ENCODE measurements at regions not wholly inside any gene's neighbourhood (a gene's known extent, or its start where the extent isn't known, plus 50 kb on each side); places are given as distances from the start of the nearest gene placed in this dataset.

DNA sequence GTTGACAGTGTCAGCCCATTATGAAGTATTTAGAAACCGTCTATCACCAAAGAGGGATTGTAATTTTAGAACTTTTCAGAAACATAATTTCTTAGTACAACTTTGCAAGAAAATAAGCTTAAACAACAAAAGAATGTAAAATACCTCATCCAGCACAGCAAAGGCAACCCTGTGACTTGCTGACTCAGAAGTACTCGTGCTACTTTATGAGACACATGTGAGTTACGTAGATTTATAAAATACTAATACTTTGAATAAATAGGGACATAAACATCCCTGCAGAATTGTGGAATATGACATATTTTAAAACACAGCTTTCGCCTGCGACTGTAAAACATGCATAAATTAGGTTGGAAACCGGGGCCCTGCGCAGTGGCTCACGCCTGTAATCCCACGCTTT lies 739.7 kb upstream of the ANKRD30A start:
- TF ChIP-seq CTCF (IDR thresholded peaks at IDR 0.05 in 2 of 3, conservative IDR thresholded peaks at IDR 0.05 in 1 of 3; ENCODE audit: borderline replicate concordance in 1 of 3, insufficient read depth in 1 of 3, low read depth in 2 of 3, low read length in 2 of 3), result no peak
- TF ChIP-seq SP1 (IDR thresholded peaks at IDR 0.05; ENCODE audit: low read depth), result no peak
- TF ChIP-seq POLR2AphosphoS5 (IDR thresholded peaks at IDR 0.05; ENCODE audit: low read depth, low read length), result no peak
- no peak for TF ChIP-seq EZH2 (IDR thresholded peaks at IDR 0.05)
- no peak for TF ChIP-seq MAX (IDR thresholded peaks at IDR 0.05)
- no peak for TF ChIP-seq YY1 (IDR thresholded peaks at IDR 0.05; ENCODE audit: extremely low read depth, insufficient replicate concordance, low read depth, low read length)
- no peak for TF ChIP-seq JUND (IDR thresholded peaks at IDR 0.05)
- no peak for TF ChIP-seq RAD21 (IDR thresholded peaks at IDR 0.05; ENCODE audit: low read depth)
- TF ChIP-seq SRF (IDR thresholded peaks at IDR 0.05; ENCODE audit: low read depth), result no peak
- TF ChIP-seq POLR2A (IDR thresholded peaks at IDR 0.05; ENCODE audit: borderline replicate concordance, extremely low read depth, insufficient read depth, insufficient read length), result no peak
- TF ChIP-seq, protein P1, sequence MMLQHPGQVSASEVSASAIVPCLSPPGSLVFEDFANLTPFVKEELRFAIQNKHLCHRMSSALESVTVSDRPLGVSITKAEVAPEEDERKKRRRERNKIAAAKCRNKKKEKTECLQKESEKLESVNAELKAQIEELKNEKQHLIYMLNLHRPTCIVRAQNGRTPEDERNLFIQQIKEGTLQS (IDR thresholded peaks at IDR 0.05), result no peak
- no peak for TF ChIP-seq ELF1 (IDR thresholded peaks at IDR 0.05; ENCODE audit: borderline replicate concordance, low read depth)
- TF ChIP-seq ZNF274 (IDR thresholded peaks at IDR 0.05; ENCODE audit: low read depth, low read length), result no peak
